Tibial nerve (tissue), 4 donors: ENCODE measurements at regions not wholly inside any gene's neighbourhood (a gene's known extent, or its start where the extent isn't known, plus 50 kb on each side); places are given as distances from the start of the nearest gene placed in this dataset.

Experiments used
- DNase-seq, 2 donors: peaks; one replicate each; pipeline ENCODE4 v3.0.0-alpha.2; 2019; ENCODE audit warnings: low spot score in 2 of 2
- H3K27ac ChIP-seq, 4 donors: fragments of 200-600 bp; sonication (generic) in 3 of 4; one replicate each; pipeline ENCODE4 v1.5.1; 2017 to 2019; ENCODE audit warnings: mild to moderate bottlenecking in 1 of 4
- H3K27me3 ChIP-seq, 2 donors: fragments of 200-600 bp; sonication (generic) in 1 of 2; one replicate each; pipeline versions ENCODE4 v1.5.1 to v1.6.0; 2017 to 2019
- H3K36me3 ChIP-seq, 3 donors: fragments of 200-600 bp; sonication (generic); one replicate each; pipeline ENCODE4 v1.5.1; 2018 to 2019
- H3K4me1 ChIP-seq, 4 donors: fragments of 200-600 bp; sonication (generic) in 3 of 4; one replicate each; pipeline ENCODE4 v1.5.1; 2017 to 2019
- H3K4me3 ChIP-seq, 4 donors: fragments of 200-600 bp; sonication (generic) in 3 of 4; one replicate each; pipeline ENCODE4 v1.5.1; 2017 to 2019; ENCODE audit warnings: mild to moderate bottlenecking in 1 of 4, moderate library complexity in 1 of 4
- H3K9me3 ChIP-seq, 4 donors: fragments of 200-600 bp; sonication (generic) in 3 of 4; one replicate each; pipeline ENCODE4 v1.5.1; 2017 to 2019
- CTCF ChIP-seq, 5 experiments: fragments of 200-600 bp in 3 of 5; fragments of 450-650 bp in 2 of 5; sonication (generic) in 3 of 5; IDR thresholded peaks; one replicate each; pipeline ENCODE4 v1.5.1; 2016 to 2019; ENCODE audit warnings: antibody characterized with exemption in 5 of 5, mild to moderate bottlenecking in 3 of 5, moderate library complexity in 2 of 5
- EP300 ChIP-seq, 2 donors: sonication (generic); formaldehyde crosslinking; IDR thresholded peaks; one replicate each; pipeline ENCODE4 v1.6.1; 2017; ENCODE audit warnings: antibody characterized with exemption in 2 of 2, mild to moderate bottlenecking in 1 of 2
- POLR2A ChIP-seq, 2 donors: fragments of 450-650 bp; IDR thresholded peaks; one replicate each; pipeline ENCODE4 v1.6.1; 2017; ENCODE audit warnings: antibody characterized with exemption in 2 of 2, mild to moderate bottlenecking in 2 of 2, moderate library complexity in 2 of 2
- WGBS, 2 donors: methylation state at CpG; one replicate each; pipeline ENCODE4 v1.1.5; 2018; 5-methylcytosine and 5-hydroxymethylcytosine counted together

DNA sequence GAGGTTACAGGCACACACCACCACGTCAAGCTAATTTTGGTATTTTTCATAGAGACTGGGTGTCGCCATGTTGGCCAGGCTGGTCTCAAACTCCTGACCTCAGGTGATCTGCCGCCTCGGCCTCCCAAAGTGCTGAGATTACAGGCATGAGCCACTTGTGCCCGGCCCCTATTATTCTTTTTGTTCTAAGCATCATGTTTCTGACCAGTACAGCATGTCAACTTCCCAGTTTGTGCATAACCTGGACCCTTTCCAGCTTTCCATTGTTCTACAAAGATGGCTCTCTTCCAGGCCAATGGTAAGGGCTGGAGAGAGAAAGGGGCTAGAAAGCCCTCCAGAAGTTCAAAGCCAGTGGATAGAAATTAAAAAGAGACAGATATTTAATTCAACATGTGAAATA lies 91.3 kb upstream of the TNFAIP3 start:
- WGBS, 2 donors: 49 to 58% methylated on average over 5 of the region's 5 CpGs
- no peak for TF ChIP-seq POLR2A (IDR thresholded peaks at IDR 0.05)
- no peaks in the 10 kb centered on the region for H3K9me3 ChIP-seq
- no peak for DNase-seq
- peaks cover 0 to 3% (median 0%) of the 10 kb centered on the region in 4 donors for H3K4me1 ChIP-seq
- H3K27ac ChIP-seq: no peak overlapping the region
- no peaks in the 10 kb centered on the region for H3K36me3 ChIP-seq
- no peaks in the 10 kb centered on the region for H3K27me3 ChIP-seq
- H3K4me3 ChIP-seq: no peak overlapping the region

DNA sequence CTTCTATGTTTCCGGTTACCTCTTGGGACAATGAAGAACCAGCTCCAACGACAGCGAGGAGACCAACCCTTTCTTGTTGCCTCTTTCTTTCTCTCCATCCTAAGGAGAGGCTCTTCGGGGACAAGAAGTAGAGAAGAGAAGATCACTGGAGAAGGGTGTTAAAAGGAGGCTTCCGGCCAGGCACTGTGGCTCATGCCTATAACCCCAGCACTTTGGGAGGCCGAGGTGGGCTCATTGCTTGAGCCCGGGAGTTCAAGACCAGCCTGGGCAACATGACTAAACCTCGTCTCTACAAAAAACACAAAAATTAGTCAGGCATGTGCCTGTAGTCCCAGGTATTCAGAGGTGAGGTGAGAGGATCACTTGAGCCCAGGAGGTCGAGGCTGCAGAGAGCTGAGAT lies 90.8 kb upstream of the TNFAIP3 start:
- peaks cover 0 to 8% (median 0%) of the 10 kb centered on the region in 4 donors for H3K4me1 ChIP-seq

GRCh38 chr6:137776786-137777686 lies 90.0 kb upstream of the TNFAIP3 start:
- Histone ChIP-seq H3K36me3 (no peaks in the 10 kb centered on the region), H3K4me3 (no peak overlapping the region), H3K27ac (no peak overlapping the region), H3K27me3 (no peaks in the 10 kb centered on the region), H3K4me1 (peaks cover 0 to 8% (median 0%) of the 10 kb centered on the region in 4 donors), H3K9me3 (no peaks in the 10 kb centered on the region)
- WGBS, 2 donors: 51 to 58% methylated on average over 15 of the region's 15 CpGs
- TF ChIP-seq POLR2A (IDR thresholded peaks at IDR 0.05) (no peak), CTCF (IDR thresholded peaks at IDR 0.05) (no peak), EP300 (IDR thresholded peaks at IDR 0.05) (no peak)
- no peak for DNase-seq

More for the DNA sequence above, 90.8 kb upstream of the TNFAIP3 start:
- Histone ChIP-seq H3K4me3 (no peak overlapping the region), H3K9me3 (no peaks in the 10 kb centered on the region), H3K36me3 (no peaks in the 10 kb centered on the region), H3K27me3 (no peaks in the 10 kb centered on the region), H3K27ac (no peak overlapping the region)
- WGBS, 2 donors: 90 to 92% methylated on average over 9 of the region's 9 CpGs
- TF ChIP-seq CTCF (IDR thresholded peaks at IDR 0.05): no peak
- TF ChIP-seq EP300 (IDR thresholded peaks at IDR 0.05): no peak
- no peak for TF ChIP-seq POLR2A (IDR thresholded peaks at IDR 0.05)
- DNase-seq: no peak

GRCh38 chr6:137777687-137778075 lies 89.4 kb upstream of the TNFAIP3 start:
- H3K36me3 ChIP-seq: no peaks in the 10 kb centered on the region
- 96 to 100% methylated on average over 1 of the region's 1 CpG for whole genome bisulfite sequencing, 2 donors
- no peak overlapping the region for H3K27ac ChIP-seq
- H3K9me3 ChIP-seq: no peaks in the 10 kb centered on the region
- no peaks in the 10 kb centered on the region for H3K27me3 ChIP-seq
- no peak overlapping the region for H3K4me3 ChIP-seq
- H3K4me1 ChIP-seq: peaks cover 0 to 8% (median 0%) of the 10 kb centered on the region in 4 donors
- TF ChIP-seq POLR2A (IDR thresholded peaks at IDR 0.05) (no peak), CTCF (IDR thresholded peaks at IDR 0.05) (no peak), EP300 (IDR thresholded peaks at IDR 0.05) (no peak)
- no peak for DNase-seq

- 79 to 85% methylated on average over 3 of the region's 3 CpGs for WGBS, 2 donors
- Histone ChIP-seq H3K9me3 (no peaks in the 10 kb centered on the region), H3K27me3 (no peaks in the 10 kb centered on the region), H3K4me1 (peaks cover 0 to 8% (median 0%) of the 10 kb centered on the region in 4 donors), H3K4me3 (no peak overlapping the region), H3K27ac (peak overlapping the region in 3 of 4 donors; percentile 25 to 55 (median 55)), H3K36me3 (no peaks in the 10 kb centered on the region)
- TF ChIP-seq EP300 (IDR thresholded peaks at IDR 0.05) (no peak), POLR2A (IDR thresholded peaks at IDR 0.05) (no peak), CTCF (IDR thresholded peaks at IDR 0.05) (no peak)
- no peak for DNase-seq
These were observed 87.1 kb upstream of the TNFAIP3 start for GRCh38 chr6:137779982-137780381.
